OCI-LY1 (cell line): ENCODE measurements at regions not wholly inside any gene's neighbourhood (a gene's known extent, or its start where the extent isn't known, plus 50 kb on each side); places are given as distances from the start of the nearest gene placed in this dataset.
"Not testable (repeated sequence)": the region's sequence is repeated elsewhere in the genome, so short reads cannot be mapped to it uniquely, and the experiment has no call there.

Experiments
- H2AFZ ChIP-seq: fragments of 200-600 bp; sonication (generic), shearing (Covaris generic); 2 replicates; pipeline ENCODE4 v1.6.0; 2014; ENCODE audit warnings: antibody characterized with exemption, mild to moderate bottlenecking, low read length
- H3F3A ChIP-seq: fragments of 200-600 bp; sonication (generic), shearing (Covaris generic); 2 replicates; pipeline ENCODE4 v1.6.0; 2014; ENCODE audit warnings: mild to moderate bottlenecking, antibody characterized with exemption, low read length, moderate library complexity; ENCODE audit not compliant: insufficient read depth
- H3K27ac ChIP-seq: fragments of 200-600 bp; sonication (generic); 2 replicates; pipeline ENCODE4 v1.5.1; 2014; ENCODE audit warnings: low read length, mixed run types, mild to moderate bottlenecking, low read depth; ENCODE audit not compliant: poor library complexity, severe bottlenecking
- H3K27me3 ChIP-seq: fragments of 200-600 bp; sonication (generic); 2 replicates; pipeline ENCODE4 v1.6.0; 2014; ENCODE audit warnings: antibody characterized with exemption, mild to moderate bottlenecking, low read length, moderate library complexity; ENCODE audit not compliant: insufficient read depth
- H3K36me3 ChIP-seq: fragments of 200-600 bp; sonication (generic); 2 replicates; pipeline ENCODE4 v1.6.1; 2014; ENCODE audit warnings: mild to moderate bottlenecking, antibody characterized with exemption, low read length, moderate library complexity, mixed read lengths; ENCODE audit not compliant: insufficient read depth
- H3K4me1 ChIP-seq: fragments of 200-600 bp; sonication (generic); 2 replicates; pipeline ENCODE4 v1.5.1; 2014; ENCODE audit warnings: mild to moderate bottlenecking, low read length, moderate library complexity; ENCODE audit not compliant: insufficient read depth, severe bottlenecking
- H3K4me2 ChIP-seq: fragments of 200-600 bp; sonication (generic), shearing (Covaris generic); 2 replicates; pipeline ENCODE4 v1.6.1; 2014; ENCODE audit warnings: low read length
- H3K4me3 ChIP-seq: fragments of 200-600 bp; sonication (generic); 2 replicates; pipeline ENCODE4 v1.5.1; 2014; ENCODE audit warnings: low read length, low read depth, mild to moderate bottlenecking, mixed read lengths; ENCODE audit not compliant: poor library complexity, severe bottlenecking
- H3K79me2 ChIP-seq: fragments of 200-600 bp; shearing (Covaris generic); 2 replicates; pipeline ENCODE4 v1.6.1; 2016; ENCODE audit warnings: mixed run types, low read length, mixed read lengths; ENCODE audit not compliant: insufficient read depth
- H3K9ac ChIP-seq: fragments of 200-600 bp; sonication (generic), shearing (Covaris generic); 2 replicates; pipeline ENCODE4 v1.6.1; 2014; ENCODE audit warnings: mild to moderate bottlenecking, low read length, mixed read lengths
- H3K9me2 ChIP-seq: fragments of 200-600 bp; sonication (generic), shearing (Covaris generic); 2 replicates; pipeline ENCODE4 v1.6.1; 2014; ENCODE audit warnings: low read depth, mild to moderate bottlenecking, low read length, mixed read lengths
- H3K9me3 ChIP-seq: fragments of 200-600 bp; shearing (Covaris generic); 2 replicates; pipeline ENCODE4 v1.6.1; 2014; ENCODE audit warnings: low read length, mixed read lengths
- H4K20me1 ChIP-seq: fragments of 200-600 bp; sonication (generic), shearing (Covaris generic); 2 replicates; pipeline ENCODE4 v1.6.0; 2016; ENCODE audit warnings: mild to moderate bottlenecking, low read length; ENCODE audit not compliant: insufficient read depth
- EZH2 ChIP-seq: fragments of 200-600 bp; sonication (generic), shearing (Covaris generic); IDR thresholded peaks from 2 replicates; pipeline ENCODE4 v1.8.0; 2017; ENCODE audit warnings: borderline replicate concordance, mixed run types, mild to moderate bottlenecking, antibody characterized with exemption, low read length, moderate library complexity, mixed read lengths
- TF ChIP-seq, protein P1 (sequence below): fragments of 200-600 bp; sonication (generic), shearing (Covaris generic); IDR thresholded peaks from 2 replicates; pipeline ENCODE4 v1.5.1; 2017; ENCODE audit warnings: mild to moderate bottlenecking, antibody characterized with exemption, low read length, moderate library complexity, mixed read lengths

GRCh38 chr18:73331212-73331772, 463.5 kb upstream of the NETO1 start:
- no peak overlapping the region for H3K4me2 ChIP-seq
- TF ChIP-seq, protein P1, sequence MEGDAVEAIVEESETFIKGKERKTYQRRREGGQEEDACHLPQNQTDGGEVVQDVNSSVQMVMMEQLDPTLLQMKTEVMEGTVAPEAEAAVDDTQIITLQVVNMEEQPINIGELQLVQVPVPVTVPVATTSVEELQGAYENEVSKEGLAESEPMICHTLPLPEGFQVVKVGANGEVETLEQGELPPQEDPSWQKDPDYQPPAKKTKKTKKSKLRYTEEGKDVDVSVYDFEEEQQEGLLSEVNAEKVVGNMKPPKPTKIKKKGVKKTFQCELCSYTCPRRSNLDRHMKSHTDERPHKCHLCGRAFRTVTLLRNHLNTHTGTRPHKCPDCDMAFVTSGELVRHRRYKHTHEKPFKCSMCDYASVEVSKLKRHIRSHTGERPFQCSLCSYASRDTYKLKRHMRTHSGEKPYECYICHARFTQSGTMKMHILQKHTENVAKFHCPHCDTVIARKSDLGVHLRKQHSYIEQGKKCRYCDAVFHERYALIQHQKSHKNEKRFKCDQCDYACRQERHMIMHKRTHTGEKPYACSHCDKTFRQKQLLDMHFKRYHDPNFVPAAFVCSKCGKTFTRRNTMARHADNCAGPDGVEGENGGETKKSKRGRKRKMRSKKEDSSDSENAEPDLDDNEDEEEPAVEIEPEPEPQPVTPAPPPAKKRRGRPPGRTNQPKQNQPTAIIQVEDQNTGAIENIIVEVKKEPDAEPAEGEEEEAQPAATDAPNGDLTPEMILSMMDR, result no peak
- no peak for TF ChIP-seq EZH2
- no peaks in the 10 kb centered on the region for H3K36me3 ChIP-seq
- no peak overlapping the region for H3K9ac ChIP-seq
- H3K4me1 ChIP-seq, result no peaks in the 10 kb centered on the region
- H3K9me3 ChIP-seq, result no peaks in the 10 kb centered on the region
- no peaks in the 10 kb centered on the region for H3F3A ChIP-seq
- no peaks in the 10 kb centered on the region for H3K79me2 ChIP-seq
- no peak overlapping the region for H2AFZ ChIP-seq
- H3K27ac ChIP-seq, result no peak overlapping the region
- H4K20me1 ChIP-seq, result no peaks in the 10 kb centered on the region
- H3K27me3 ChIP-seq, result no peaks in the 10 kb centered on the region
- H3K4me3 ChIP-seq, result no peak overlapping the region
- no peaks in the 10 kb centered on the region for H3K9me2 ChIP-seq

DNA sequence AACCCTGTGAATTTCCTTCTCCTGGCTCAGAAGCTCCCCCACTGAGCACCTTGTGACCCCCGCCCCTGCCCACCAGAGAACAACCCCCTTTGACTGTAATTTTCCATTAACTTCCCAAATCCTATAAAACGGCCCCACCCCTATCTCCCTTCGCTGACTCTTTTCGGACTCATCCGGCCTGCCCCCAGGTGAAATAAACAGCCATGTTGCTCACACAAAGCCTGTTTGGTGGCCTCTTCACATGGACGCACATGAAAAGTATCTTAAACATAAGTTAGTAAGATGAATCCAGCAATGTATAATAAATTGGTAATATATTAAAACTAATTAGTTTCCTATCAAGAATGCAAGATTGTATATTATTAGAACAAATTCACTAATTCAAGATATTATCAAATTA, 462.3 kb upstream of the NETO1 start:
- H2AFZ ChIP-seq, H3K9me3 ChIP-seq, H3K4me1 ChIP-seq, H3F3A ChIP-seq, H3K27me3 ChIP-seq, H3K9ac ChIP-seq, H3K79me2 ChIP-seq, H3K4me2 ChIP-seq, H4K20me1 ChIP-seq, H3K36me3 ChIP-seq, H3K9me2 ChIP-seq, H3K4me3 ChIP-seq, H3K27ac ChIP-seq: not testable (repeated sequence)

GRCh38 chr18:73324187-73324831, 456.5 kb upstream of the NETO1 start:
- H3K27me3 ChIP-seq, H3F3A ChIP-seq, H2AFZ ChIP-seq, H3K9me2 ChIP-seq, H3K9me3 ChIP-seq, H3K4me2 ChIP-seq, H4K20me1 ChIP-seq, H3K9ac ChIP-seq, H3K4me3 ChIP-seq, H3K4me1 ChIP-seq, H3K79me2 ChIP-seq, H3K27ac ChIP-seq, H3K36me3 ChIP-seq: not testable (repeated sequence)

DNA sequence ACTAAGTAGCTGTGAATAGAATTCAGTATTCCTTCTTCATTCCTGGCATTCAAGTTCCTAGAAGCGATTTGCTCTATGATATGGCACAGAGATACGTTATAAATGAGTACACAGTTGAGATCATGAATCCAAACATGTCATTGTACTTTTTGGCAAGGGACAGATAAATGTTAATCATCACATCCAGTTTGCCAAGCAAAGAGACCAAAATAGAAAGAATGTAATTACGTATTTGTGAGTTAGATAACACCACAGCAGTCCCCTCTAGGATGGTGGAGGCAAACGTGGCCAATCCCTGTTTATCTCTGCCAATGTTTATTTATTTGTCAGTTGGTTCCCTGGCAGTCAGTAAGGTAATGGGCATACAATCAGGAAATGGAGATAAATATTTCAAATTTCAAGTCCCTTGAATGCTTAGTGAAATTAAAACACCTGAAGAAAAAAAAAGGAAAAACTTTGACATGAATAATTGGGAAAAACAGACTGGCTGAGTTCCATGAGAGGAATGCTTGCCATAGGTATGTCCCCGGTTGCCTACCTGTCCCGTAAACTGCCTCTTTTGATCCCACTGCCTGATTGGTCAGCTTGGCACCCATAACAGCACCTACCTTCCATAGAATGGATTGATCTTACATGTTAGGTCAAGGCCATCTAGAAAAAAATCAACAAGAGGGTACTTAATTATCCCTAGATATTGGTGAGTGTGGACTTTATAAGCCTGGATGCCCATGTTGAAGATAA, 451.1 kb upstream of the NETO1 start:
- Histone ChIP-seq H3K36me3 (no peaks in the 10 kb centered on the region), H3K9me3 (no peaks in the 10 kb centered on the region), H3K9ac (no peak overlapping the region), H3K9me2 (no peaks in the 10 kb centered on the region), H3K79me2 (no peaks in the 10 kb centered on the region), H3K4me1 (no peaks in the 10 kb centered on the region), H3F3A (no peaks in the 10 kb centered on the region), H3K27me3 (no peaks in the 10 kb centered on the region), H4K20me1 (no peaks in the 10 kb centered on the region), H2AFZ (no peak overlapping the region), H3K27ac (no peak overlapping the region), H3K4me2 (no peak overlapping the region), H3K4me3 (no peak overlapping the region)
- no peak for TF ChIP-seq EZH2
- TF ChIP-seq, protein P1, result no peak
